H1 (cell line): ENCODE measurements at regions not wholly inside any gene's neighbourhood (a gene's known extent, or its start where the extent isn't known, plus 50 kb on each side); places are given as distances from the start of the nearest gene placed in this dataset.

Source experiments
- CTCF ChIA-PET: fragments of 300-600 bp; sonication (Branson Sonifier 250); formaldehyde crosslinking; loops from one replicate; lab custom pipeline; 2021; ENCODE audit not compliant: partially characterized antibody; lab: Charles Lee
- POLR2A ChIA-PET: fragments of 300-600 bp; sonication (Branson Sonifier 250); formaldehyde crosslinking; loops from one replicate; lab custom pipeline; 2021; ENCODE audit warnings: inconsistent platforms; ENCODE audit not compliant: partially characterized antibody; lab: Charles Lee
- DNase-seq, 2 experiments: peaks; one replicate each; pipeline versions ENCODE4 v3.0.0 to v3.0.0-alpha.2; 2010 to 2022; ENCODE audit warnings: low spot score in 2 of 2, low read depth in 1 of 2, mixed read lengths in 1 of 2
- FAIRE-seq: peaks from 2 replicates; lab custom pipeline; 2011; peaks lifted over from hg19 to GRCh38; lab: Jason Lieb, UNC
- H2AFZ ChIP-seq: 2 replicates; pipeline ENCODE4 v1.8.1; 2012; ENCODE audit warnings: low read length, inconsistent platforms
- H2AK5ac ChIP-seq: 2 replicates; pipeline ENCODE4 v1.6.1; 2013; ENCODE audit warnings: low read depth, low read length
- H2BK120ac ChIP-seq: replicated peaks from 2 replicates; pipeline ENCODE3; 2013; ENCODE audit warnings: low read depth, low read length, inconsistent platforms
- H2BK12ac ChIP-seq: 2 replicates; pipeline ENCODE4 v1.6.1; 2013; ENCODE audit warnings: low read depth, low read length
- H2BK15ac ChIP-seq: 2 replicates; pipeline ENCODE4 v1.6.1; 2013; ENCODE audit warnings: low read length
- H2BK20ac ChIP-seq: 2 replicates; pipeline ENCODE4 v1.6.1; 2013; ENCODE audit warnings: low read length
- H2BK5ac ChIP-seq: 2 replicates; pipeline ENCODE4 v1.6.1; 2013; ENCODE audit warnings: low read depth, low read length
- H3K14ac ChIP-seq: 2 replicates; pipeline ENCODE4 v1.6.1; 2013; ENCODE audit warnings: inconsistent platforms; ENCODE audit not compliant: insufficient read length
- H3K18ac ChIP-seq: 2 replicates; pipeline ENCODE4 v1.6.1; 2013; ENCODE audit warnings: low read length; ENCODE audit errors: extremely low read depth
- H3K23ac ChIP-seq: 2 replicates; pipeline ENCODE4 v1.6.1; 2013; ENCODE audit warnings: inconsistent platforms; ENCODE audit not compliant: insufficient read length
- H3K23me2 ChIP-seq: 2 replicates; pipeline ENCODE4 v1.6.1; 2013; ENCODE audit warnings: low read depth, low read length
- H3K27ac ChIP-seq: 2 replicates; pipeline ENCODE4 v1.6.1; 2011; ENCODE audit warnings: low read depth, low read length, inconsistent platforms
- H3K27me3 ChIP-seq, 4 experiments: replicated peaks in 1 of 4; 1 replicate in 1 of 4; 2 replicates in 3 of 4; pipeline versions ENCODE4 v1.6.1 to v1.8.1; 2011 to 2013; ENCODE audit warnings: low read length in 3 of 4, mild to moderate bottlenecking in 3 of 4, inconsistent platforms in 2 of 4, mixed read lengths in 2 of 4, moderate library complexity in 1 of 4; ENCODE audit not compliant: control insufficient read depth in 3 of 4, insufficient read depth in 3 of 4; ENCODE audit errors: extremely low read depth in 1 of 4
- H3K36me3 ChIP-seq, 4 experiments: 2 replicates each; pipeline versions ENCODE4 v1.6.1 to v1.8.1; 2011 to 2013; ENCODE audit warnings: mild to moderate bottlenecking in 4 of 4, low read length in 3 of 4, moderate library complexity in 2 of 4, control low read depth in 1 of 4, inconsistent platforms in 1 of 4; ENCODE audit not compliant: insufficient read depth in 4 of 4, control insufficient read depth in 2 of 4
- H3K4ac ChIP-seq: replicated peaks from 2 replicates; pipeline ENCODE3; 2013; ENCODE audit warnings: low read length, low read depth, mixed read lengths, inconsistent platforms; ENCODE audit not compliant: insufficient read length
- H3K4me1 ChIP-seq, 4 experiments: replicated peaks in 1 of 4; 1 replicate in 1 of 4; 2 replicates in 3 of 4; pipeline versions ENCODE4 v1.6.1 to v1.8.1; 2011 to 2013; ENCODE audit warnings: low read length in 3 of 4, inconsistent platforms in 2 of 4, mixed read lengths in 1 of 4; ENCODE audit not compliant: insufficient read depth in 4 of 4, control insufficient read depth in 3 of 4
- H3K4me2 ChIP-seq, 2 experiments: 2 replicates each; pipeline versions ENCODE4 v1.6.1 to v1.8.1; 2011 to 2013; ENCODE audit warnings: low read depth in 2 of 2, low read length in 2 of 2, control low read depth in 1 of 2, inconsistent platforms in 1 of 2, mild to moderate bottlenecking in 1 of 2; ENCODE audit not compliant: insufficient read depth in 1 of 2
- H3K4me3 ChIP-seq, 4 experiments: fragments of 200-600, 300-600 bp in 1 of 4; sonication (generic), shearing (Covaris generic), sonication (Bioruptor Twin) in 1 of 4; 2 replicates each; pipeline versions ENCODE4 v1.5.1 to v1.8.1; 2011 to 2016; ENCODE audit warnings: low read length in 4 of 4, low read depth in 3 of 4, control low read depth in 2 of 4, inconsistent platforms in 2 of 4, mild to moderate bottlenecking in 2 of 4, mixed read lengths in 1 of 4, moderate library complexity in 1 of 4; ENCODE audit not compliant: insufficient read depth in 2 of 4; ENCODE audit errors: extremely low read depth in 1 of 4
- H3K56ac ChIP-seq: replicated peaks from 2 replicates; pipeline ENCODE3; 2013; ENCODE audit warnings: low read depth, mild to moderate bottlenecking, mixed read lengths, low read length, inconsistent platforms; ENCODE audit not compliant: insufficient read length
- H3K79me1 ChIP-seq: 2 replicates; pipeline ENCODE4 v1.6.1; 2013; ENCODE audit warnings: low read depth, low read length, control low read depth
- H3K79me2 ChIP-seq, 2 experiments: 2 replicates each; pipeline versions ENCODE4 v1.6.1 to v1.8.1; 2012 to 2013; ENCODE audit warnings: low read length in 2 of 2, mild to moderate bottlenecking in 2 of 2, inconsistent platforms in 1 of 2; ENCODE audit not compliant: insufficient read depth in 2 of 2, control insufficient read depth in 1 of 2
- H3K9ac ChIP-seq, 4 experiments: replicated peaks in 1 of 4; 1 replicate in 1 of 4; 2 replicates in 3 of 4; pipeline versions ENCODE4 v1.6.1 to v1.8.1; 2011 to 2013; ENCODE audit warnings: low read depth in 3 of 4, low read length in 3 of 4, control low read depth in 2 of 4, mild to moderate bottlenecking in 2 of 4, moderate library complexity in 2 of 4, inconsistent platforms in 1 of 4; ENCODE audit errors: extremely low read depth in 1 of 4
- H3K9me3 ChIP-seq, 2 experiments: 2 replicates each; pipeline versions ENCODE4 v1.6.1 to v1.8.1; 2012 to 2013; ENCODE audit warnings: mild to moderate bottlenecking in 2 of 2, moderate library complexity in 2 of 2, control low read depth in 1 of 2, inconsistent platforms in 1 of 2, low read depth in 1 of 2, low read length in 1 of 2, mixed read lengths in 1 of 2; ENCODE audit not compliant: insufficient read depth in 2 of 2
- H4K20me1 ChIP-seq, 2 experiments: replicated peaks in 1 of 2; 2 replicates each; pipeline versions ENCODE3 to v1.8.1; 2011 to 2013; ENCODE audit warnings: inconsistent platforms in 2 of 2, low read length in 2 of 2, mild to moderate bottlenecking in 1 of 2; ENCODE audit not compliant: insufficient read depth in 2 of 2, control insufficient read depth in 1 of 2
- H4K5ac ChIP-seq: 2 replicates; pipeline ENCODE4 v1.6.1; 2013; ENCODE audit warnings: low read length, low read depth, mixed read lengths, inconsistent platforms; ENCODE audit not compliant: insufficient read length
- H4K8ac ChIP-seq: 2 replicates; pipeline ENCODE4 v1.8.0; 2013; ENCODE audit warnings: mild to moderate bottlenecking, moderate library complexity, low read length, inconsistent platforms; ENCODE audit not compliant: insufficient read depth; ENCODE audit errors: extremely low read depth
- H4K91ac ChIP-seq: replicated peaks from 2 replicates; pipeline ENCODE3; 2013; ENCODE audit warnings: low read length, mixed read lengths, inconsistent platforms; ENCODE audit not compliant: insufficient read length
- CREB1 ChIP-seq: IDR thresholded peaks from 2 replicates; pipeline ENCODE4 v1.6.1; 2012; ENCODE audit warnings: inconsistent platforms
- CTBP2 ChIP-seq: IDR thresholded peaks from 2 replicates; pipeline ENCODE4 v1.7.0; 2011; ENCODE audit warnings: borderline replicate concordance, mild to moderate bottlenecking, moderate library complexity, mixed read lengths, low read length; ENCODE audit not compliant: insufficient read depth, insufficient read length
- RNF2 ChIP-seq: fragments of 200-900, 300-1000 bp; sonication (generic); IDR thresholded peaks from 2 replicates; pipeline ENCODE4 v1.7.1; 2016; ENCODE audit warnings: borderline replicate concordance, low read depth, mild to moderate bottlenecking, antibody characterized with exemption, low read length; ENCODE audit not compliant: poor library complexity, severe bottlenecking; ENCODE audit errors: missing control alignments
- RXRA ChIP-seq: IDR thresholded peaks from 2 replicates; pipeline ENCODE4 v1.6.1; 2011; ENCODE audit warnings: low read depth, mild to moderate bottlenecking, low read length, moderate library complexity; ENCODE audit not compliant: insufficient read depth
- SP1 ChIP-seq: IDR thresholded peaks from 2 replicates; pipeline ENCODE4 v1.6.1; 2011; ENCODE audit warnings: low read depth, low read length
- ZNF274 ChIP-seq: IDR thresholded peaks from 2 replicates; pipeline ENCODE4 v1.7.0; 2012; ENCODE audit warnings: low read length, borderline replicate concordance; ENCODE audit errors: extremely low read depth
- WGBS, 2 experiments: shearing (Covaris generic) in 1 of 2; methylation state at CpG; one replicate each; pipeline versions ENCODE4 v1.1.6 to v1.1.7; 2013 to 2015; ENCODE audit warnings: low lambda C conversion rate in 2 of 2, mixed read lengths in 2 of 2, inconsistent platforms in 1 of 2, low coverage in 1 of 2, missing lambda C conversion rate in 1 of 2; ENCODE audit not compliant: insufficient replicate concordance in 2 of 2, insufficient coverage in 1 of 2, insufficient read length in 1 of 2; ENCODE audit errors: extremely low coverage in 1 of 2, missing lambda C conversion rate in 1 of 2; 5-methylcytosine and 5-hydroxymethylcytosine counted together
- TF ChIP-seq, protein P1 (sequence below), 3 experiments: IDR thresholded peaks; 1 replicate in 2 of 3; 2 replicates in 1 of 3; pipeline versions ENCODE4 v1.5.1 to v1.6.1; 2011; ENCODE audit warnings: low read length in 3 of 3, mild to moderate bottlenecking in 3 of 3, inconsistent platforms in 2 of 3, low read depth in 1 of 3, moderate library complexity in 1 of 3; ENCODE audit not compliant: insufficient read depth in 1 of 3; ENCODE audit errors: control extremely low read depth in 1 of 3

DNA sequence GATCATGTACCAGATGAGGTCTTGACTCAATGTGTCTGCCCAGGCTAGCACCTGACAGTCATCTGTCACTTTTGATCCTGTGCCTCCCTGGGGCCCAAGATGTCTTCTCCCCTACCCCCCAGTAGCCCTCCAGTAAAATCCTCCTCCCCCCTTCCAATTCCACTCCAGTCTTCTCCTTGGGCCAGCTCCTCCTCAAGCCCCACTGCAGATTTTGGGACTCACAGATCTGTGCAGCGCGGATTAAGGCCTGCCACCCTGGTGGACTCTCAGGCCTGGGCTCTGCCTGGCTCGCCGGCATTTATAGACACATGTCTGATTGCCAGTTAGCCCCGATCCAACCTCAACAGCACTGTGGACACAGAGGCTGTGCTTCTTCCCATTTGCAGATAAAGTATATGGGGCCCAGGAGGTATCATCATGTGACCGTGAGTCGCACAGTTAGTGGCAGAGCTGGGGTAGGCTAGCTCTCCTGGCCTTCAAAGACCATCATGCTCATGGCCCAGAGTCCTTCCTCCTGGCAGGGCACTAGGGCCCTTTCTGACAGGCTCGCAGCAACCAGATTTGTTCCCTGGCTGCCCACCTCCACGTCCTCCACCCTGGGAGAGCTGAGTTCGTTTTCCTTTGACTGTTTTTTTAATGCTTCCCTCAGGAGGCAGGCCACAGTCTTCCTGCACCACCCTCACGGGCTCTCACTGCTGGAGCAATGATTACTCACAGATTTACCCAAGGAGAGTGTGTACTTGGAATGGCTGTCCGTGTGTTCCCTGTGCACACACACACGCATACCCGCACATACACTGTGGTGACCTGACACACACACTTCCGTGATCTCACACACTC lies 98.3 kb upstream of the DIO3 start:
- peak overlapping the region; percentile 80 for H3K56ac ChIP-seq
- TF ChIP-seq, protein P1, sequence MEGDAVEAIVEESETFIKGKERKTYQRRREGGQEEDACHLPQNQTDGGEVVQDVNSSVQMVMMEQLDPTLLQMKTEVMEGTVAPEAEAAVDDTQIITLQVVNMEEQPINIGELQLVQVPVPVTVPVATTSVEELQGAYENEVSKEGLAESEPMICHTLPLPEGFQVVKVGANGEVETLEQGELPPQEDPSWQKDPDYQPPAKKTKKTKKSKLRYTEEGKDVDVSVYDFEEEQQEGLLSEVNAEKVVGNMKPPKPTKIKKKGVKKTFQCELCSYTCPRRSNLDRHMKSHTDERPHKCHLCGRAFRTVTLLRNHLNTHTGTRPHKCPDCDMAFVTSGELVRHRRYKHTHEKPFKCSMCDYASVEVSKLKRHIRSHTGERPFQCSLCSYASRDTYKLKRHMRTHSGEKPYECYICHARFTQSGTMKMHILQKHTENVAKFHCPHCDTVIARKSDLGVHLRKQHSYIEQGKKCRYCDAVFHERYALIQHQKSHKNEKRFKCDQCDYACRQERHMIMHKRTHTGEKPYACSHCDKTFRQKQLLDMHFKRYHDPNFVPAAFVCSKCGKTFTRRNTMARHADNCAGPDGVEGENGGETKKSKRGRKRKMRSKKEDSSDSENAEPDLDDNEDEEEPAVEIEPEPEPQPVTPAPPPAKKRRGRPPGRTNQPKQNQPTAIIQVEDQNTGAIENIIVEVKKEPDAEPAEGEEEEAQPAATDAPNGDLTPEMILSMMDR (IDR thresholded peaks at IDR 0.05; ENCODE audit: control extremely low read depth in 1 of 3, insufficient read depth in 1 of 3, low read depth in 1 of 3, low read length in 3 of 3): no peak
- TF ChIP-seq CREB1 (no peak), RNF2 (no peak), SP1 (no peak), CTBP2 (no peak), RXRA (no peak), ZNF274 (no peak)

More for the DNA sequence above, 98.3 kb upstream of the DIO3 start:
- CTCF ChIA-PET: no interaction called here
- Histone ChIP-seq H2BK120ac (no peak overlapping the region), H2BK5ac (no peak overlapping the region), H2BK12ac (no peak overlapping the region), H4K91ac (no peak overlapping the region), H2AK5ac (no peak overlapping the region; the same call in 1 of the 2 replicates), H3K23me2 (peaks cover 9% of the 10 kb centered on the region; the same call in 1 of the 2 replicates), H3K4me3 (no peak overlapping the region), H4K8ac (no peak overlapping the region), H4K20me1 (peaks cover 2 to 5% of the 10 kb centered on the region in 2 experiments), H3K36me3 (peaks cover 0 to 6% (median 0%) of the 10 kb centered on the region in 4 experiments; a peak in 1 of 8 replicates), H3K9me3 (no peaks in the 10 kb centered on the region), H3K23ac (no peak overlapping the region), H3K4me1 (no peaks in the 10 kb centered on the region; a peak in 1 of 7 replicates), H3K79me2 (no peaks in the 10 kb centered on the region), H2BK15ac (no peak overlapping the region), H3K18ac (no peak overlapping the region), H2AFZ (no peak overlapping the region), H3K79me1 (no peaks in the 10 kb centered on the region), H3K4ac (no peak overlapping the region), H3K14ac (no peak overlapping the region), H4K5ac (no peak overlapping the region), H3K4me2 (no peak overlapping the region), H3K27me3 (peaks cover 23 to 42% (median 34%) of the 10 kb centered on the region in 4 experiments), H3K9ac (no peak overlapping the region), H3K27ac (no peak overlapping the region), H2BK20ac (no peak overlapping the region)
- 92% methylated on average over 13 of the region's 15 CpGs; no CpG with 5 or more reads in 1 of the 2 experiments for WGBS, 2 experiments
- no peak for FAIRE-seq
- DNase-seq: no peak
- POLR2A ChIA-PET: no interaction called here
